PFSK-1 (cell line): ENCODE measurements at regions not wholly inside any gene's neighbourhood (a gene's known extent, or its start where the extent isn't known, plus 50 kb on each side); places are given as distances from the start of the nearest gene placed in this dataset.

Source experiments
- POLR2AphosphoS5 ChIP-seq: IDR thresholded peaks from 2 replicates; pipeline ENCODE4 v1.6.1; 2012; ENCODE audit warnings: low read depth, mild to moderate bottlenecking, control low read depth, low read length, moderate library complexity
- REST ChIP-seq, 2 experiments: IDR thresholded peaks; 2 replicates each; pipeline versions ENCODE4 v1.6.1 to v1.8.0; 2011 to 2012; ENCODE audit warnings: low read depth in 2 of 2, low read length in 2 of 2, control low read depth in 1 of 2, inconsistent platforms in 1 of 2, mild to moderate bottlenecking in 1 of 2, moderate library complexity in 1 of 2; ENCODE audit not compliant: insufficient read depth in 1 of 2

DNA sequence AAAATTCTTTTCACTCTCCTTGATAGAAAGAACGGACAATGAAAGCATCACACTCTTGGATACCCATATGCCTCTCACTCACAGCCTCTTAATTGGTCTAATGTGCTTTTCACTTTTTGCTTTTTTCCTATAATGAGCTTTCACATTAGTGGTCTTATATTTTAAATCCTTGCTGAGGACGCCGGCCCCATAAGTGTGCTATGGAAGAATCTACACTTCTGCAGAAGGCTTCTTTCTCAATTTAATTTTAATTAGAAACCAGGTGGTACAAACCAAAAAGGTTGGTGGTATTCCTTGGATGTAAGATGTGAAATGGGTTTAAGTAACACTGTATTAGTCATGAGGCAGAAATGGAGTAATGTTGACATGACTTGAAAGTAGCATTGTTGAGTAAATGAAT lies 190.6 kb upstream of the NFIA start:
- TF ChIP-seq POLR2AphosphoS5 (no peak), REST (IDR thresholded peaks at IDR 0.05; ENCODE audit: insufficient read depth in 1 of 2, low read depth in 2 of 2, low read length in 2 of 2) (no peak)
